Fibroblast of pulmonary artery (primary cell): ENCODE measurements at regions not wholly inside any gene's neighbourhood (a gene's known extent, or its start where the extent isn't known, plus 50 kb on each side); places are given as distances from the start of the nearest gene placed in this dataset.
A peak's percentile ranks its signal among the peaks of the same experiment; 100 is the strongest.

Experiments
- DNase-seq: peaks from one replicate; pipeline ENCODE4 v3.0.0-alpha.2; 2010; ENCODE audit warnings: low read depth
- H3K4me3 ChIP-seq: replicated peaks from 2 replicates; pipeline ENCODE4 v1.5.1; 2011; ENCODE audit warnings: low read depth, mild to moderate bottlenecking, control low read depth, low read length, moderate library complexity
- TF ChIP-seq, protein P1 (sequence below): IDR thresholded peaks from 2 replicates; pipeline ENCODE4 v1.5.1; 2011; ENCODE audit warnings: mild to moderate bottlenecking, control low read depth, low read length, inconsistent platforms; ENCODE audit errors: missing control alignments

DNA sequence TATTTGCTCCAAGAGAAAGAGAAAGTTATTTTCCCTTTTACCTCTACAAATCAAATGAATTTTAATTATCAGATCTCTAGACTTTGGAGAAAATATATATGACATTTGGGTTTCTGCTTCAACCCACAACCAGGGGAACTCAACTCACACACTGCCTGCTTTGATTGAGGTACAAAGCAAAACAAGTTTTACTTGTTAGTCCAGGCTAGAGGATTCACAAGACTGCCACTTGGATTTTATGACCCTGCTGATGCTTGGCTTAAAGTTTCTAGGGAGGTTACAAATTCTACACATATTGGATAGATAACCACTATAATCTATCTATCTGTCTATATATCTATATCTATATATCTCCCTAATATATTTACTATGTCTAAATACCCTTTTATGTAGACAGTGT, 467.3 kb upstream of the RGS18 start:
- no peak for DNase-seq
- TF ChIP-seq, protein P1, sequence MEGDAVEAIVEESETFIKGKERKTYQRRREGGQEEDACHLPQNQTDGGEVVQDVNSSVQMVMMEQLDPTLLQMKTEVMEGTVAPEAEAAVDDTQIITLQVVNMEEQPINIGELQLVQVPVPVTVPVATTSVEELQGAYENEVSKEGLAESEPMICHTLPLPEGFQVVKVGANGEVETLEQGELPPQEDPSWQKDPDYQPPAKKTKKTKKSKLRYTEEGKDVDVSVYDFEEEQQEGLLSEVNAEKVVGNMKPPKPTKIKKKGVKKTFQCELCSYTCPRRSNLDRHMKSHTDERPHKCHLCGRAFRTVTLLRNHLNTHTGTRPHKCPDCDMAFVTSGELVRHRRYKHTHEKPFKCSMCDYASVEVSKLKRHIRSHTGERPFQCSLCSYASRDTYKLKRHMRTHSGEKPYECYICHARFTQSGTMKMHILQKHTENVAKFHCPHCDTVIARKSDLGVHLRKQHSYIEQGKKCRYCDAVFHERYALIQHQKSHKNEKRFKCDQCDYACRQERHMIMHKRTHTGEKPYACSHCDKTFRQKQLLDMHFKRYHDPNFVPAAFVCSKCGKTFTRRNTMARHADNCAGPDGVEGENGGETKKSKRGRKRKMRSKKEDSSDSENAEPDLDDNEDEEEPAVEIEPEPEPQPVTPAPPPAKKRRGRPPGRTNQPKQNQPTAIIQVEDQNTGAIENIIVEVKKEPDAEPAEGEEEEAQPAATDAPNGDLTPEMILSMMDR: no peak
- no peak overlapping the region for H3K4me3 ChIP-seq

DNA sequence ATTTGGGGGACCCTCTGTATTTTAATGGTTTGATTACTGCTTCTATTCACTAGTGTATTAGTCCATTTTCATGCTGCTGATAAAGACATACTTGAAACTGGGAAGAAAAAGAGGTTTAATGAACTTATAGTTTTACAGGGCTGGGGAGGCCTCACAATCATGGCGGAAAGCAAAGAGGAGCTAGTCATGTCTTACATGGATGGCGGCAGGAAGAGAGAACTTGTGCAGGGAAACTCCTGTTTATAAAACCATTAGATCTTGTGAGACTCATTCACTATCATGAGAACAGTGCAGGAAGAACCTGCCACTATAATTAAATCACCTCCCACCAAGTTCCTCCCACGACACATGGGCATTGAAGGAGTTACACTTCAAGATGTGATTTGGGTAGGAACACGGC, 464.5 kb upstream of the RGS18 start:
- DNase-seq: no peak
- TF ChIP-seq, protein P1: no peak
- no peak overlapping the region for H3K4me3 ChIP-seq

DNA sequence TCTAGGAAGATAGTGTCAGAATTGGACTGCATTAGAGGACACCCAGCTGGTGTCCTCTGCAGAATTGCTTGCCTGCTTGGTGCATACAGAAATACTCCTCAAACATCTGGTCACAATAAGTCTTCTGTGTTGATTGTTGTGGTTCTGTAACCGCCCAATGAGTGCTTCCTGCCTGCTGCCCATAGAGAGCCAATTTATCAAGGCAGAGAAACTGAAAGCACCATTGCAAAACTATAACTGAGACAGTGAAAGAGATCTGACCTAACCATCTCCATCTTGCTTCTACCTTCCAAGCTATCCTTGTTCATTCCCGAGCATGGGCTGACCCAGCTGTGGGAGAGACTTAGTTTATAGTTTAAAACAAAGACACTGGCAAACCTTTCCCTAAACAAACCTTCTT, 462.4 kb upstream of the RGS18 start:
- TF ChIP-seq, protein P1: no peak
- H3K4me3 ChIP-seq: no peak overlapping the region
- DNase-seq: peak; percentile 3

DNA sequence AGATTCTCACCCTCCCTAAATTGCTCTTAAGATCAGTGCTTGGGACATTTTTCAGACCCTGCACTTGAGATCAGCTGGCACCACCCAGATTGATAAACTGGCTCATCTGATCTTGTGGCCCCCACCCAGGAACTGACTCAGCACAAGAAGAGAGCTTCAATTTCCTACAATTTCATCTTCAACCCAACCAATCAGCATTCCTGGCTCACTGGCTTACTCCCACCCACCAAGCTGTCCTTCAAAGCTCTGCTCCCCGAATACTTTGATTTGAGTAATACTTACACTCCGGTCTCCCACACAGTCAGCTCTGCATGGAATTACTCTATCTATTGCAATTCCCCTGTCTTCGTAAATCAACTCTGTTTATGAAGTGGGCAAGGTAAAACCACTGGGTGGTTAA, 461.9 kb upstream of the RGS18 start:
- TF ChIP-seq, protein P1: no peak
- DNase-seq: no peak
- no peak overlapping the region for H3K4me3 ChIP-seq

DNA sequence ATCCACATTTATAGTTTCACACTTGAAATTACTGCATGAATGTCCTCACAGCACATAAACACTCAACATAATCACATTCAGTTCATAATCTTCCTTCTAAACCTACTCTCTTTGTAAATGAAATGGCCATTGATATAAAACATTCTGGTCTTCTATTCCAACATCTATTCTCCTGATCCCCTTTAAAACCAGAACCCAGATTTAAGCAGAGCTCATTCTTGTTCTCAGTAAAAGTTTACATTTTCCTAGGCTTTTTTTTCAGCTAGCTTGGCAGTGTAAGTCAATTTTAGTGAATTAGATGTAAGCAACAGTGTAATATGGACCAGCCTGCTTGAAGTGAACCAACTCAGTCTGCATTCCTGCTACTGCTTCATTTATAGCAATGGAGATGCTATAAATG, 460.7 kb upstream of the RGS18 start:
- DNase-seq: no peak
- no peak overlapping the region for H3K4me3 ChIP-seq
- TF ChIP-seq, protein P1: no peak

- TF ChIP-seq, protein P1: no peak
Measured at GRCh38 chr1:191698246-191698645, 460.0 kb upstream of the RGS18 start.

DNA sequence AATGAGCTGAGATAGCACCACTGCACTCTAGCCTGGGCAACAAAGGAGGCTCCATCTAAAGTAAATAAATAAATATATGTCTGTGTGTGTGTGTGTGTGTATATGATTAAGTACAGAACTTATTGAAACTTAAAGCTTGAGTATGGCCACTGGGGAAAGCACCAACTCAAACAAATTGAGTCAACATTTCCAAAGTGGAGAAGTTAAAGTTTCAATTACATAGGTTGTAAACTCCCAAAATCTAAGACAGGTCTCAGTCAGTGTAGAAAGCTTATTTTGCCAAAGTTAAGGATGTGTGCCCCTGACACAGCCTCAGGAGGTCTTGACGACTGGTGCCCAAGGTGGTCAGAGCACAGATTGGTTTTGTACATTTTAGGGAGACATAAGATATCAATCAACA, 458.9 kb upstream of the RGS18 start:
- no peak overlapping the region for H3K4me3 ChIP-seq
- no peak for DNase-seq
- TF ChIP-seq, protein P1: no peak

More at GRCh38 chr1:191698246-191698645, 460.0 kb upstream of the RGS18 start:
- H3K4me3 ChIP-seq: no peak overlapping the region
- no peak for DNase-seq
